NCI-H774 (cell line): ENCODE measurements at regions not wholly inside any gene's neighbourhood (a gene's known extent, or its start where the extent isn't known, plus 50 kb on each side); places are given as distances from the start of the nearest gene placed in this dataset.

ENCODE experiments used
- DNase-seq: peaks from one replicate; lab custom pipeline; 2025; lab: John Stamatoyannopoulos, UW

GRCh38 chr5:22988937-22989336, 135.8 kb upstream of the CDH12 start:
- DNase-seq: no peak

- no peak for DNase-seq
Observed at GRCh38 chr5:22986281-22986680, 133.1 kb upstream of the CDH12 start.

- no peak for DNase-seq
Observed at GRCh38 chr5:22985446-22985845, 132.3 kb upstream of the CDH12 start.

GRCh38 chr5:22970956-22971618, 117.9 kb upstream of the CDH12 start:
- DNase-seq: no peak

- DNase-seq: no peak
Observed at GRCh38 chr5:22970491-22970890, 117.3 kb upstream of the CDH12 start.

- no peak for DNase-seq
Observed at GRCh38 chr5:22968386-22968785, 115.2 kb upstream of the CDH12 start.

GRCh38 chr5:22965960-22966359, 112.8 kb upstream of the CDH12 start:
- no peak for DNase-seq

GRCh38 chr5:22964632-22965031, 111.5 kb upstream of the CDH12 start:
- no peak for DNase-seq

GRCh38 chr5:22958462-22959262, 105.5 kb upstream of the CDH12 start:
- no peak for DNase-seq

- DNase-seq: no peak
Observed at GRCh38 chr5:22947921-22948320, 94.8 kb upstream of the CDH12 start.

- no peak for DNase-seq
Observed at GRCh38 chr5:22938362-22938761, 85.2 kb upstream of the CDH12 start.

- no peak for DNase-seq
Observed at GRCh38 chr5:22928821-22929482, 75.8 kb upstream of the CDH12 start.

GRCh38 chr5:22926574-22926973, 73.4 kb upstream of the CDH12 start:
- DNase-seq: no peak

GRCh38 chr5:22918511-22918910, 65.4 kb upstream of the CDH12 start:
- DNase-seq: no peak

GRCh38 chr5:22916393-22916792, 63.2 kb upstream of the CDH12 start:
- DNase-seq: no peak

- no peak for DNase-seq
Observed at GRCh38 chr5:22911019-22911418, 57.9 kb upstream of the CDH12 start.

- no peak for DNase-seq
Observed at GRCh38 chr5:22910523-22910922, 57.4 kb upstream of the CDH12 start.

GRCh38 chr5:22908586-22908985, 55.4 kb upstream of the CDH12 start:
- no peak for DNase-seq

- DNase-seq: no peak
Observed at GRCh38 chr5:22908129-22908528, 55.0 kb upstream of the CDH12 start.
